PC-3 (cell line): ENCODE measurements at regions not wholly inside any gene's neighbourhood (a gene's known extent, or its start where the extent isn't known, plus 50 kb on each side); places are given as distances from the start of the nearest gene placed in this dataset.

ENCODE experiments used
- ATAC-seq: fragments of 200-7000 bp; cut with Tn5 transposase; 2 replicates; pipeline ENCODE4 v1.9.1; 2020; ENCODE audit warnings: mild to moderate bottlenecking, moderate library complexity
- BruUV-seq: library from RNA; stranded (reverse); fragments of 400-500 nt; replicated peaks from 2 replicates; lab custom pipeline; 2021; lab: Mats Ljungman, UMichigan
- CTCF ChIA-PET: fragments of 300-600 bp; sonication (Branson Sonifier 250); formaldehyde crosslinking; loops from one replicate; lab custom pipeline; 2022; ENCODE audit warnings: antibody characterized with exemption; lab: Charles Lee
- POLR2A ChIA-PET: fragments of 300-600 bp; sonication (Branson Sonifier 250); formaldehyde crosslinking; loops from one replicate; lab custom pipeline; 2022; ENCODE audit warnings: antibody characterized with exemption; ENCODE audit not compliant: unreplicated experiment; lab: Charles Lee
- DNase-seq: peaks from one replicate; pipeline ENCODE4 v3.0.0-alpha.2; 2015
- H2AFZ ChIP-seq: fragments of 300-600 bp; sonication (generic); 2 replicates; pipeline ENCODE4 v1.6.0; 2016; ENCODE audit warnings: antibody characterized with exemption, low read length
- H3F3A ChIP-seq: fragments of 300-600 bp; sonication (generic); one replicate; pipeline ENCODE4 v1.6.0; 2017; ENCODE audit warnings: antibody characterized with exemption, low read length, control low read depth, mild to moderate bottlenecking; ENCODE audit not compliant: unreplicated experiment
- H3K27ac ChIP-seq: fragments of 300-600 bp; sonication (generic); 2 replicates; pipeline ENCODE4 v1.5.1; 2016; ENCODE audit warnings: mild to moderate bottlenecking, low read length
- H3K27me3 ChIP-seq: fragments of 300-600 bp; sonication (generic); 2 replicates; pipeline ENCODE4 v1.6.1; 2016; ENCODE audit warnings: low read length, mixed read lengths
- H3K36me3 ChIP-seq: fragments of 300-600 bp; sonication (generic); 2 replicates; pipeline ENCODE4 v1.6.1; 2016; ENCODE audit warnings: low read depth, mixed run types, low read length, mixed read lengths
- H3K4me1 ChIP-seq: fragments of 300-600 bp; sonication (generic); 2 replicates; pipeline ENCODE4 v1.5.1; 2016; ENCODE audit warnings: low read length; ENCODE audit not compliant: insufficient read depth
- H3K4me2 ChIP-seq: fragments of 300-600 bp; sonication (generic); 2 replicates; pipeline ENCODE4 v1.6.0; 2016; ENCODE audit warnings: low read length
- H3K4me3 ChIP-seq: fragments of 300-600 bp; sonication (generic); 2 replicates; pipeline ENCODE4 v1.5.1; 2016; ENCODE audit warnings: mild to moderate bottlenecking, low read length, mixed read lengths
- H3K79me2 ChIP-seq: fragments of 300-600 bp; sonication (generic); 2 replicates; pipeline ENCODE4 v1.6.1; 2017; ENCODE audit warnings: low read length, mixed read lengths
- H3K9ac ChIP-seq: fragments of 300-600 bp; sonication (generic); 2 replicates; pipeline ENCODE4 v1.6.0; 2016; ENCODE audit warnings: mild to moderate bottlenecking, low read length
- H3K9me2 ChIP-seq: fragments of 300-600 bp; sonication (generic); replicated peaks from 2 replicates; pipeline ENCODE4 v1.6.1; 2016; ENCODE audit warnings: mixed run types, low read length, mixed read lengths
- H3K9me3 ChIP-seq: fragments of 300-600 bp; sonication (generic); 2 replicates; pipeline ENCODE4 v1.6.1; 2016; ENCODE audit warnings: low read length, mixed read lengths
- H4K20me1 ChIP-seq: fragments of 300-600 bp; sonication (generic); 2 replicates; pipeline ENCODE4 v1.6.1; 2016; ENCODE audit warnings: low read length, mixed read lengths
- CTCF ChIP-seq: fragments of 300-600 bp; sonication (generic); conservative IDR thresholded peaks from 2 replicates; pipeline ENCODE4 v1.5.1; 2017; ENCODE audit warnings: antibody characterized with exemption, low read depth, mild to moderate bottlenecking, low read length
- EZH2 ChIP-seq: fragments of 300-600 bp; sonication (generic); IDR thresholded peaks from one replicate; pipeline ENCODE4 v1.6.1; 2017; ENCODE audit warnings: antibody characterized with exemption, mild to moderate bottlenecking, low read length; ENCODE audit not compliant: unreplicated experiment
- EZH2phosphoT487 ChIP-seq: fragments of 300-600 bp; sonication (generic); IDR thresholded peaks from 2 replicates; pipeline ENCODE4 v1.6.1; 2018; ENCODE audit warnings: mild to moderate bottlenecking, antibody characterized with exemption, low read length, borderline replicate concordance
- intact Hi-C: fragments of 100-400 bp; cut with micrococcal nuclease; formaldehyde crosslinking; loops from 2 replicates; pipeline ENCODE4 v1.9.0; 2023

- peaks cover 23% of the 10 kb centered on the region for H3K4me1 ChIP-seq
- H3K4me2 ChIP-seq, result no peak overlapping the region
- H3K36me3 ChIP-seq, result no peaks in the 10 kb centered on the region
- ChIA-PET CTCF (interaction anchor here (0.5 kb wide), 1 partner anchor 126 kb away, joined by 3 read pairs; no protein-coding TSS in a partner anchor), POLR2A (interaction anchor here (0.6 kb wide), 1 partner anchor 821 kb away, joined by 3 read pairs; no protein-coding TSS in a partner anchor)
- no peaks in the 10 kb centered on the region for H3K9me3 ChIP-seq
- TF ChIP-seq EZH2phosphoT487 (no peak), CTCF (no peak)
- no TSS peak for BruUV-seq
- ATAC-seq (0 out of 2 replicates have a peak, but pooled peaks have one; percentile 26), DNase-seq (peak; percentile 38)
- no peak overlapping the region for H2AFZ ChIP-seq
- H3K79me2 ChIP-seq, result peaks cover 10% of the 10 kb centered on the region; the same call in 1 of the 2 replicates
- H3K27me3 ChIP-seq, result no peaks in the 10 kb centered on the region
- no peak overlapping the region for H3K9ac ChIP-seq
- no peak overlapping the region for H3K27ac ChIP-seq
- H3F3A ChIP-seq, result no peaks in the 10 kb centered on the region
- H3K4me3 ChIP-seq, result no peak overlapping the region
- H4K20me1 ChIP-seq, result no peaks in the 10 kb centered on the region
- H3K9me2 ChIP-seq, result no peaks in the 10 kb centered on the region
- intact Hi-C loops, result no loop called here
Measured at GRCh38 chr3:159126261-159127020, 324.6 kb downstream of the MFSD1 start.

GRCh38 chr3:159127021-159127392, 325.2 kb downstream of the MFSD1 start:
- no peaks in the 10 kb centered on the region for H3K27me3 ChIP-seq
- TF ChIP-seq EZH2, result no peak
- TF ChIP-seq EZH2phosphoT487, result no peak
- no peak for TF ChIP-seq CTCF
- no peak overlapping the region for H2AFZ ChIP-seq
- DNase-seq (no peak), ATAC-seq (no peak)
- POLR2A ChIA-PET, result no interaction called here
- CTCF ChIA-PET, result no interaction called here
- H4K20me1 ChIP-seq, result no peaks in the 10 kb centered on the region
- no peak overlapping the region for H3K4me3 ChIP-seq
- H3K36me3 ChIP-seq, result no peaks in the 10 kb centered on the region
- H3K27ac ChIP-seq, result no peak overlapping the region
- no peak overlapping the region for H3K4me2 ChIP-seq
- H3F3A ChIP-seq, result no peaks in the 10 kb centered on the region
- H3K9ac ChIP-seq, result no peak overlapping the region
- intact Hi-C loops, result no loop called here
- H3K9me2 ChIP-seq, result no peaks in the 10 kb centered on the region
- no TSS peak for BruUV-seq
- H3K4me1 ChIP-seq, result peaks cover 23% of the 10 kb centered on the region
- H3K79me2 ChIP-seq, result peaks cover 10% of the 10 kb centered on the region; the same call in 1 of the 2 replicates
- H3K9me3 ChIP-seq, result no peaks in the 10 kb centered on the region

DNA sequence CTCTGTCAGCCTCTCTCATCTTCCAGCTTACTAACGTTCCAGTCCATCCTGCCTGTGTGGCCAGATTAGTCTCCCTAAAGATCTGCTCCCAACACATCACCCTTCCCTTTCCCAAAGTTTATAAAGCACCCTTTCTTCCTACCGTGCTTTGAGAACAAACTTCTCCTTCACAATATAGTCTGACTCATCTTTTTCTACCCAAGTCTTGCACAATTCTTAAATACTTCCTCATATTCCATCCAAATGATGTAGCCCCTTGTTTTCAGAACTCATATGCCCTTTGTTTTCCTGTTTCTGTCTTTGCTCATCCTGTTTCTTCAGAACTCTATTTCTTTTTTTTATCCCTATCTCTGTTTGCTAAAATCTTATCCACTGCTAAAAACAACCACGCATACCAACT, 326.8 kb downstream of the MFSD1 start:
- Histone ChIP-seq H3K4me2 (0 out of 2 replicates have a peak overlapping the region, but pooled peaks have one; percentile 20), H3K79me2 (peaks cover 10% of the 10 kb centered on the region; the same call in 1 of the 2 replicates), H3K27ac (peak overlapping the region; percentile 57), H3K36me3 (no peaks in the 10 kb centered on the region), H3K9me3 (no peaks in the 10 kb centered on the region), H3K4me1 (peaks cover 23% of the 10 kb centered on the region), H4K20me1 (no peaks in the 10 kb centered on the region), H3K27me3 (no peaks in the 10 kb centered on the region), H3K9ac (no peak overlapping the region), H3K4me3 (no peak overlapping the region), H3F3A (no peaks in the 10 kb centered on the region), H3K9me2 (no peaks in the 10 kb centered on the region), H2AFZ (no peak overlapping the region)
- peak; percentile 74 for DNase-seq
- ChIA-PET POLR2A (no interaction called here), CTCF (no interaction called here)
- peak; percentile 62 for ATAC-seq
- BruUV-seq, result no TSS peak
- TF ChIP-seq CTCF (no peak), EZH2phosphoT487 (no peak), EZH2 (no peak)
- intact Hi-C loops, result no loop called here
